GM12878 (cell line): ENCODE measurements at regions not wholly inside any gene's neighbourhood (a gene's known extent, or its start where the extent isn't known, plus 50 kb on each side); places are given as distances from the start of the nearest gene placed in this dataset.
"Not testable (repeated sequence)": the region's sequence is repeated elsewhere in the genome, so short reads cannot be mapped to it uniquely, and the experiment has no call there.

Source experiments
- ATAC-seq: fragments of 200-7000 bp; cut with Tn5 transposase; 3 replicates; pipeline ENCODE4 v1.9.1; 2020; ENCODE audit warnings: mild to moderate bottlenecking, moderate library complexity
- BruUV-seq: library from RNA; stranded (reverse); fragments of 400-500 nt; replicated peaks from 2 replicates; lab custom pipeline; 2021; lab: Mats Ljungman, UMichigan
- CTCF ChIA-PET: fragments of 300-600 bp; sonication (Branson Sonifier 250); formaldehyde crosslinking; extraction: SDS; loops from one replicate; lab custom pipeline; 2021; ENCODE audit warnings: inconsistent platforms; lab: Yijun Ruan, JAX
- POLR2A ChIA-PET: fragments of 350-600 bp; formaldehyde crosslinking; extraction: SDS; loops from one replicate; lab custom pipeline; 2021; ENCODE audit warnings: inconsistent platforms; lab: Charles Lee
- RAD21 ChIA-PET: fragments of 300-600 bp; sonication (Branson Sonifier 250); formaldehyde crosslinking; loops from one replicate; lab custom pipeline; 2023; ENCODE audit warnings: antibody characterized with exemption; ENCODE audit not compliant: unreplicated experiment; lab: Charles Lee
- SMC1A ChIA-PET: fragments of 300-600 bp; sonication (Branson Sonifier 250); formaldehyde crosslinking; loops from one replicate; lab custom pipeline; 2023; ENCODE audit not compliant: unreplicated experiment, uncharacterized antibody; lab: Charles Lee
- DNase-seq: peaks from one replicate; pipeline ENCODE4 v3.0.0-alpha.2; 2011; ENCODE audit warnings: low read depth, low spot score
- FAIRE-seq: peaks from 3 replicates; lab custom pipeline; 2011; peaks lifted over from hg19 to GRCh38; lab: Jason Lieb, UNC
- H2AFZ ChIP-seq: 2 replicates; pipeline ENCODE4 v1.6.0; 2011; ENCODE audit warnings: low read depth, low read length, control low read depth; ENCODE audit not compliant: control insufficient read depth
- H3K27ac ChIP-seq: 2 replicates; pipeline ENCODE4 v1.5.1; 2011; ENCODE audit warnings: control low read depth; ENCODE audit not compliant: control insufficient read depth, insufficient read depth
- H3K27me3 ChIP-seq, 2 experiments: replicated peaks in 1 of 2; 2 replicates each; pipeline versions ENCODE4 v1.6.0 to v1.6.1; 2011; ENCODE audit warnings: low read length in 1 of 2; ENCODE audit not compliant: control insufficient read depth in 2 of 2, insufficient read depth in 2 of 2
- H3K36me3 ChIP-seq, 2 experiments: 2 replicates each; pipeline ENCODE4 v1.5.1; 2011; ENCODE audit warnings: low read length in 1 of 2; ENCODE audit not compliant: control insufficient read depth in 2 of 2, insufficient read depth in 2 of 2
- H3K4me1 ChIP-seq: 2 replicates; pipeline ENCODE4 v1.6.1; 2011; ENCODE audit warnings: mild to moderate bottlenecking, low read length, moderate library complexity, mixed read lengths; ENCODE audit not compliant: control insufficient read depth, insufficient read depth
- H3K4me2 ChIP-seq: 2 replicates; pipeline ENCODE4 v1.6.0; 2011; ENCODE audit warnings: control low read depth; ENCODE audit not compliant: control insufficient read depth, insufficient read depth
- H3K4me3 ChIP-seq: fragments of 200-600 bp; sonication (generic); 2 replicates; pipeline ENCODE4 v1.5.1; 2016
- H3K79me2 ChIP-seq: 2 replicates; pipeline ENCODE4 v1.6.0; 2011; ENCODE audit warnings: low read length; ENCODE audit not compliant: control insufficient read depth, insufficient read depth
- H3K9ac ChIP-seq: 2 replicates; pipeline ENCODE4 v1.8.0; 2011; ENCODE audit warnings: low read length, control low read depth, mixed read lengths; ENCODE audit not compliant: control insufficient read depth, insufficient read depth
- H3K9me3 ChIP-seq: replicated peaks from 3 replicates; pipeline ENCODE4 v1.5.1; 2011; ENCODE audit warnings: mild to moderate bottlenecking, low read length; ENCODE audit not compliant: control insufficient read depth, insufficient read depth
- H4K20me1 ChIP-seq: 2 replicates; pipeline ENCODE4 v1.6.0; 2011; ENCODE audit not compliant: control insufficient read depth, insufficient read depth
- BACH1 ChIP-seq: fragments of 450-650 bp; IDR thresholded peaks from 2 replicates; pipeline ENCODE4 v1.6.1; 2017; ENCODE audit warnings: mild to moderate bottlenecking, borderline replicate concordance
- LARP7 ChIP-seq: fragments of 450-650 bp; IDR thresholded peaks from 2 replicates; pipeline ENCODE4 v1.6.1; 2017; ENCODE audit warnings: mild to moderate bottlenecking
- MEF2B ChIP-seq: fragments of 450-650 bp; IDR thresholded peaks from 2 replicates; pipeline ENCODE4 v1.6.1; 2018; ENCODE audit warnings: mild to moderate bottlenecking, moderate library complexity; ENCODE audit not compliant: partially characterized antibody, poor library complexity, severe bottlenecking
- POLR2AphosphoS2 ChIP-seq: IDR thresholded peaks from 2 replicates; pipeline ENCODE4 v1.6.1; 2011; ENCODE audit warnings: low read depth, mild to moderate bottlenecking, low read length, improper control_type of control experiment, moderate library complexity
- RFX5 ChIP-seq: IDR thresholded peaks from 2 replicates; pipeline ENCODE4 v1.6.1; 2011; ENCODE audit warnings: low read depth, low read length, improper control_type of control experiment
- WGBS: methylation state at CpG from one replicate; pipeline ENCODE4 v1.1.6; 2016; ENCODE audit warnings: low lambda C conversion rate; ENCODE audit not compliant: insufficient replicate concordance, insufficient coverage; ENCODE audit errors: missing lambda C conversion rate; 5-methylcytosine and 5-hydroxymethylcytosine counted together
- in situ Hi-C: fragments of 300-500 bp; cut with MboI; formaldehyde crosslinking; loops from 9 replicates; pipeline ENCODE4 v1.14.3; 2018; ENCODE audit warnings: mixed read lengths
- intact Hi-C: fragments of 100-400 bp; cut with micrococcal nuclease; formaldehyde crosslinking; loops from one replicate; pipeline ENCODE4 v1.14.2; 2022; ENCODE audit not compliant: unreplicated experiment
- TF ChIP-seq, protein P1 (sequence below): fragments of 450-650 bp; IDR thresholded peaks from 2 replicates; pipeline ENCODE4 v1.6.1; 2017; ENCODE audit warnings: mild to moderate bottlenecking, moderate library complexity

DNA sequence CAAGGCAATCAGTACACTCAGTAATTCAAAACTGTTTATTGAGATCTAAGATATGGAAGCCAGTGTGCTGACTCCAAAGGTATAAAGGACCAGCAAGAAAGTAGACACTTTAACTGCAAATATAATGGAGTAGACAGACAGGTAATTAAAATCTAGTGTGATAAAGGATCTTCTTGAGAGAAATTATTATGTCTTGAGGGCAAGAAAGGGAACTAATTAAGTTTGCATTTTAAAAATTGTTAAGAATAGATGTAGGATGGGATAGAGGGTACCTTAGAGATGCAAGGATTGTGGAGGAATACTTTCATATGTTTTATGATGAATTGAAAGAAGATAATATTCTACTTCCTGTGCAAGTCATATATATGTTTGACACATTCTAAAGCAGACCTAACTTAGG lies 825.3 kb downstream of the LTN1 start (continued):
- TF ChIP-seq, protein P1, sequence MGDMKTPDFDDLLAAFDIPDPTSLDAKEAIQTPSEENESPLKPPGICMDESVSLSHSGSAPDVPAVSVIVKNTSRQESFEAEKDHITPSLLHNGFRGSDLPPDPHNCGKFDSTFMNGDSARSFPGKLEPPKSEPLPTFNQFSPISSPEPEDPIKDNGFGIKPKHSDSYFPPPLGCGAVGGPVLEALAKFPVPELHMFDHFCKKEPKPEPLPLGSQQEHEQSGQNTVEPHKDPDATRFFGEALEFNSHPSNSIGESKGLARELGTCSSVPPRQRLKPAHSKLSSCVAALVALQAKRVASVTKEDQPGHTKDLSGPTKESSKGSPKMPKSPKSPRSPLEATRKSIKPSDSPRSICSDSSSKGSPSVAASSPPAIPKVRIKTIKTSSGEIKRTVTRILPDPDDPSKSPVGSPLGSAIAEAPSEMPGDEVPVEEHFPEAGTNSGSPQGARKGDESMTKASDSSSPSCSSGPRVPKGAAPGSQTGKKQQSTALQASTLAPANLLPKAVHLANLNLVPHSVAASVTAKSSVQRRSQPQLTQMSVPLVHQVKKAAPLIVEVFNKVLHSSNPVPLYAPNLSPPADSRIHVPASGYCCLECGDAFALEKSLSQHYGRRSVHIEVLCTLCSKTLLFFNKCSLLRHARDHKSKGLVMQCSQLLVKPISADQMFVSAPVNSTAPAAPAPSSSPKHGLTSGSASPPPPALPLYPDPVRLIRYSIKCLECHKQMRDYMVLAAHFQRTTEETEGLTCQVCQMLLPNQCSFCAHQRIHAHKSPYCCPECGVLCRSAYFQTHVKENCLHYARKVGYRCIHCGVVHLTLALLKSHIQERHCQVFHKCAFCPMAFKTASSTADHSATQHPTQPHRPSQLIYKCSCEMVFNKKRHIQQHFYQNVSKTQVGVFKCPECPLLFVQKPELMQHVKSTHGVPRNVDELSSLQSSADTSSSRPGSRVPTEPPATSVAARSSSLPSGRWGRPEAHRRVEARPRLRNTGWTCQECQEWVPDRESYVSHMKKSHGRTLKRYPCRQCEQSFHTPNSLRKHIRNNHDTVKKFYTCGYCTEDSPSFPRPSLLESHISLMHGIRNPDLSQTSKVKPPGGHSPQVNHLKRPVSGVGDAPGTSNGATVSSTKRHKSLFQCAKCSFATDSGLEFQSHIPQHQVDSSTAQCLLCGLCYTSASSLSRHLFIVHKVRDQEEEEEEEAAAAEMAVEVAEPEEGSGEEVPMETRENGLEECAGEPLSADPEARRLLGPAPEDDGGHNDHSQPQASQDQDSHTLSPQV, result no peak
- TF ChIP-seq LARP7 (no peak), BACH1 (no peak), RFX5 (no peak), POLR2AphosphoS2 (no peak), MEF2B (no peak)

DNA sequence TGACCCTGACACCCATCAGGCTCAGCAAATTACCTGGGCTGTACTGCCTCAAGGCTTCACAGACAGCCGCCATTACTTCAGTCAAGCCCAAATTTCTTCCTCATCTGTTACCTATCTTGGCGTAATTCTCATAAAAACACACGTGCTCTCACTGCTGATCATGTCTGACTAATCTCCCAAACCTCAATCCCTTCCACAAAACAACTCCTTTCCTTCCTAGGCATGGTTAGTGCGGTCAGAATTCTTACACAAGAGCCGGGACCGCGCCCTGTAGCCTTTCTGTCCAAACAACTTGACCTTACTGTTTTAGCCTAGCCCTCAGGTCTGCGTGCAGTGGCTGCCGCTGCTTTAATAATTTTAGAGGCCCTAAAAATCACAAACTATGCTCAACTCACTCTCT lies 828.2 kb downstream of the LTN1 start:
- 13% methylated on average over 9 of the region's 9 CpGs for WGBS
- BruUV-seq, ATAC-seq, H3K36me3 ChIP-seq, SMC1A ChIA-PET, H3K9me3 ChIP-seq, RAD21 ChIA-PET, H3K4me3 ChIP-seq, H3K9ac ChIP-seq, intact Hi-C loops, H3K27me3 ChIP-seq, in situ Hi-C loops, POLR2A ChIA-PET, H4K20me1 ChIP-seq, DNase-seq, H3K79me2 ChIP-seq, H3K4me1 ChIP-seq, CTCF ChIA-PET, FAIRE-seq, H3K4me2 ChIP-seq, H2AFZ ChIP-seq, H3K27ac ChIP-seq: not testable (repeated sequence)

DNA sequence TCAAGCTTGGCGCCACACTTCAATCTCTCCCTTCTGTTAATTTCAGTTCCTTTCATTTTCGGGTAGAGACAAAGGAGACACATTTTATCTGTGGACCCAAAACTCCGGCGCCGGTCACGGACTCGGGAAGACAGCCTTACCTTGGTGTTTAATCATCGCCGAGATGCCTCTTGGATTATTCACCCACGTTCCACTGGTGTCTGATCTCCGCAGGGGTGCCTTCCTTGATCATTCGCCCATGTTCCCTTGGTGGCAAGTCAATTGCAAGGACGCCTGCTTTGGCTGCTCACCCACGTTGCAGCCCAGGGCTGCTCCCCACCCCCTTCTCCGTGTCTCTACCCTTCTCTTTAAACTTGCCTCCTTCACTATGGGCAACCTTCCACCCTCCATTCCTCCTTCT lies 830.6 kb downstream of the LTN1 start:
- in situ Hi-C loops, H3K27ac ChIP-seq, ATAC-seq, H3K36me3 ChIP-seq, H3K4me1 ChIP-seq, H2AFZ ChIP-seq, H4K20me1 ChIP-seq, H3K9me3 ChIP-seq, FAIRE-seq, CTCF ChIA-PET, POLR2A ChIA-PET, H3K4me2 ChIP-seq, H3K4me3 ChIP-seq, SMC1A ChIA-PET, DNase-seq, RAD21 ChIA-PET, BruUV-seq, intact Hi-C loops, H3K79me2 ChIP-seq, H3K27me3 ChIP-seq, H3K9ac ChIP-seq: not testable (repeated sequence)
- 55% methylated on average over 15 of the region's 15 CpGs for WGBS
